ENCODE measurements at regions not wholly inside any gene's neighbourhood (a gene's known extent, or its start where the extent isn't known, plus 50 kb on each side); places are given as distances from the start of the nearest gene placed in this dataset.

- Mint-ChIP-seq H3K27me3 (peaks cover 0 to 8% of the 10 kb centered on the region in 2 donors), H3K27ac (no peak overlapping the region), H3K4me1 (no peaks in the 10 kb centered on the region), H3K9me3 (no peaks in the 10 kb centered on the region), H3K4me3 (no peak overlapping the region), H3K36me3 (no peaks in the 10 kb centered on the region)
- DNase-seq (no peak), ATAC-seq (replicated peaks in 1 of 4) (no peak)
- Histone ChIP-seq H3K36me3 (ENCODE audit: control insufficient read depth in 2 of 2, extremely low read depth in 1 of 2, insufficient read depth in 1 of 2, low read length in 1 of 2) (no peaks in the 10 kb centered on the region), H3K9me3 (no peaks in the 10 kb centered on the region), H3K27ac (ENCODE audit: low read length) (no peak overlapping the region), H3K4me3 (ENCODE audit: control insufficient read depth in 1 of 2, extremely low read depth in 1 of 2, low read length in 1 of 2) (no peak overlapping the region), H3K4me1 (ENCODE audit: control insufficient read depth in 1 of 2, extremely low read depth in 1 of 2, insufficient read depth in 2 of 2, low read length in 2 of 2) (no peaks in the 10 kb centered on the region), H3K27me3 (replicated peaks in 1 of 2; ENCODE audit: control insufficient read depth in 2 of 2, extremely low read depth in 1 of 2, insufficient read depth in 2 of 2, low read length in 1 of 2) (no peaks in the 10 kb centered on the region)
- 47% methylated on average over 1 of the region's 3 CpGs for WGBS (ENCODE audit: insufficient coverage)
- CTCF ChIA-PET, result no interaction called here
- POLR2A ChIA-PET, result no interaction called here
Observed at GRCh38 chr9:108562176-108562575, 293.6 kb downstream of the ACTL7B start.

GRCh38 chr9:108559432-108559831 lies 296.4 kb downstream of the ACTL7B start:
- DNase-seq, result no peak
- Mint-ChIP-seq H3K4me3 (no peak overlapping the region), H3K36me3 (no peaks in the 10 kb centered on the region), H3K9me3 (no peaks in the 10 kb centered on the region), H3K4me1 (no peaks in the 10 kb centered on the region), H3K27me3 (peaks cover 0 to 8% of the 10 kb centered on the region in 2 donors), H3K27ac (no peak overlapping the region)
- WGBS (ENCODE audit: insufficient coverage), result no CpG with 5 or more reads among the region's 2 CpGs
- no peaks in the 10 kb centered on the region for H3K36me3 ChIP-seq (ENCODE audit: control insufficient read depth in 2 of 2, extremely low read depth in 1 of 2, insufficient read depth in 1 of 2, low read length in 1 of 2)
- no peak overlapping the region for H3K4me3 ChIP-seq (ENCODE audit: control insufficient read depth in 1 of 2, extremely low read depth in 1 of 2, low read length in 1 of 2)
- POLR2A ChIA-PET, result no interaction called here
- no peak overlapping the region for H3K27ac ChIP-seq (ENCODE audit: low read length)
- CTCF ChIA-PET, result interaction anchor here (0.5 to 0.6 kb wide), 2 partner anchors 18 to 1589 kb away, joined by 3 to 7 read pairs; no protein-coding TSS in a partner anchor
- H3K27me3 ChIP-seq (replicated peaks in 1 of 2; ENCODE audit: control insufficient read depth in 2 of 2, extremely low read depth in 1 of 2, insufficient read depth in 2 of 2, low read length in 1 of 2), result no peaks in the 10 kb centered on the region
- H3K4me1 ChIP-seq (ENCODE audit: control insufficient read depth in 1 of 2, extremely low read depth in 1 of 2, insufficient read depth in 2 of 2, low read length in 2 of 2), result no peaks in the 10 kb centered on the region
- no peaks in the 10 kb centered on the region for H3K9me3 ChIP-seq
- ATAC-seq (replicated peaks in 1 of 4), result no peak

GRCh38 chr9:108554831-108555230 lies 301.0 kb downstream of the ACTL7B start:
- Histone ChIP-seq H3K27me3 (replicated peaks in 1 of 2; ENCODE audit: control insufficient read depth in 2 of 2, extremely low read depth in 1 of 2, insufficient read depth in 2 of 2, low read length in 1 of 2) (no peaks in the 10 kb centered on the region), H3K9me3 (no peaks in the 10 kb centered on the region), H3K4me3 (ENCODE audit: control insufficient read depth in 1 of 2, extremely low read depth in 1 of 2, low read length in 1 of 2) (no peak overlapping the region), H3K36me3 (ENCODE audit: control insufficient read depth in 2 of 2, extremely low read depth in 1 of 2, insufficient read depth in 1 of 2, low read length in 1 of 2) (no peaks in the 10 kb centered on the region), H3K4me1 (ENCODE audit: control insufficient read depth in 1 of 2, extremely low read depth in 1 of 2, insufficient read depth in 2 of 2, low read length in 2 of 2) (no peaks in the 10 kb centered on the region), H3K27ac (ENCODE audit: low read length) (no peak overlapping the region)
- no peak for DNase-seq
- H3K9me3 Mint-ChIP-seq, result peaks cover 0 to 2% (median 0%) of the 10 kb centered on the region in 3 donors
- ChIA-PET CTCF (no interaction called here), POLR2A (no interaction called here)
- 75% methylated on average over 2 of the region's 3 CpGs for WGBS (ENCODE audit: insufficient coverage)
- H3K36me3 Mint-ChIP-seq, result no peaks in the 10 kb centered on the region
- H3K27me3 Mint-ChIP-seq, result peaks cover 0 to 4% of the 10 kb centered on the region in 2 donors
- H3K4me3 Mint-ChIP-seq, result no peak overlapping the region
- no peak overlapping the region for H3K27ac Mint-ChIP-seq
- no peak for ATAC-seq (replicated peaks in 1 of 4)
- no peaks in the 10 kb centered on the region for H3K4me1 Mint-ChIP-seq

DNA sequence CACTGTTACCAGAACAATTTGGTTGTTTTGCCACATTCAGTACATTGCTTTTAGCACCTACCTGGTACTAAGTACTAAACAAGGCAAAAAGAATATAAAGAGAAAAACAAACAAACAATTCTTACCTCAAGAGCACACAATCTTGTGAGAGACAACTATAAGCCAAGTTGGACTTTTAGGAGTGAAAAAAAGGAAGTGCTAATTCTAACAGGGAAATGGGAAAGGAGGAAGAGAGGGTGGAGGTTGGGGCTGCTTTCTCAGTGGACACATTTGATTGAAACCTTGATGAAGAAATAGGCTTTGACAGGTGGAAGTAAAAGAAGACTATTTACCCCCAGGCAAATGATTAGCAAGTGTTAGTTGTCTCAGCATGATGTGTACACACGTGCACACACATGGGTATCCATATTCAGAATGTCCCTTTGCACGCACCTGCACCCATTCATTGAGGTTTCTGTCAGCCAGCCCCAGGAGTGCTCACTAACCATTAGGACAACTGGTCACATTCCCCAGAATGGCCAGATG lies 302.6 kb downstream of the ACTL7B start:
- WGBS (ENCODE audit: insufficient coverage), result 70% methylated on average over 2 of the region's 2 CpGs
- H3K36me3 ChIP-seq (ENCODE audit: control insufficient read depth in 2 of 2, extremely low read depth in 1 of 2, insufficient read depth in 1 of 2, low read length in 1 of 2), result no peaks in the 10 kb centered on the region
- DNase-seq (no peak), ATAC-seq (replicated peaks in 1 of 4) (no peak)
- H3K27ac ChIP-seq (ENCODE audit: low read length), result no peak overlapping the region
- POLR2A ChIA-PET, result no interaction called here
- H3K4me1 ChIP-seq (ENCODE audit: control insufficient read depth in 1 of 2, extremely low read depth in 1 of 2, insufficient read depth in 2 of 2, low read length in 2 of 2), result no peaks in the 10 kb centered on the region
- CTCF ChIA-PET, result no interaction called here
- H3K9me3 ChIP-seq, result no peaks in the 10 kb centered on the region
- Mint-ChIP-seq H3K27me3 (no peaks in the 10 kb centered on the region), H3K9me3 (peaks cover 0 to 3% (median 0%) of the 10 kb centered on the region in 3 donors), H3K4me1 (no peaks in the 10 kb centered on the region), H3K27ac (no peak overlapping the region), H3K4me3 (no peak overlapping the region), H3K36me3 (no peaks in the 10 kb centered on the region)
- H3K27me3 ChIP-seq (replicated peaks in 1 of 2; ENCODE audit: control insufficient read depth in 2 of 2, extremely low read depth in 1 of 2, insufficient read depth in 2 of 2, low read length in 1 of 2), result no peaks in the 10 kb centered on the region
- H3K4me3 ChIP-seq (ENCODE audit: control insufficient read depth in 1 of 2, extremely low read depth in 1 of 2, low read length in 1 of 2), result no peak overlapping the region

GRCh38 chr9:108552459-108553040 lies 303.2 kb downstream of the ACTL7B start:
- ATAC-seq (replicated peaks in 1 of 4) (no peak), DNase-seq (no peak)
- Histone ChIP-seq H3K27ac (ENCODE audit: low read length) (no peak overlapping the region), H3K4me3 (ENCODE audit: control insufficient read depth in 1 of 2, extremely low read depth in 1 of 2, low read length in 1 of 2) (no peak overlapping the region), H3K36me3 (ENCODE audit: control insufficient read depth in 2 of 2, extremely low read depth in 1 of 2, insufficient read depth in 1 of 2, low read length in 1 of 2) (no peaks in the 10 kb centered on the region), H3K27me3 (replicated peaks in 1 of 2; ENCODE audit: control insufficient read depth in 2 of 2, extremely low read depth in 1 of 2, insufficient read depth in 2 of 2, low read length in 1 of 2) (no peaks in the 10 kb centered on the region), H3K9me3 (no peaks in the 10 kb centered on the region), H3K4me1 (ENCODE audit: control insufficient read depth in 1 of 2, extremely low read depth in 1 of 2, insufficient read depth in 2 of 2, low read length in 2 of 2) (no peaks in the 10 kb centered on the region)
- CTCF ChIA-PET, result no interaction called here
- H3K27ac Mint-ChIP-seq, result no peak overlapping the region
- H3K4me3 Mint-ChIP-seq, result no peak overlapping the region
- POLR2A ChIA-PET, result no interaction called here
- 72% methylated on average over 4 of the region's 7 CpGs for WGBS (ENCODE audit: insufficient coverage)
- no peaks in the 10 kb centered on the region for H3K4me1 Mint-ChIP-seq
- H3K9me3 Mint-ChIP-seq, result peaks cover 0 to 3% (median 0%) of the 10 kb centered on the region in 3 donors
- no peaks in the 10 kb centered on the region for H3K36me3 Mint-ChIP-seq
- H3K27me3 Mint-ChIP-seq, result no peaks in the 10 kb centered on the region

DNA sequence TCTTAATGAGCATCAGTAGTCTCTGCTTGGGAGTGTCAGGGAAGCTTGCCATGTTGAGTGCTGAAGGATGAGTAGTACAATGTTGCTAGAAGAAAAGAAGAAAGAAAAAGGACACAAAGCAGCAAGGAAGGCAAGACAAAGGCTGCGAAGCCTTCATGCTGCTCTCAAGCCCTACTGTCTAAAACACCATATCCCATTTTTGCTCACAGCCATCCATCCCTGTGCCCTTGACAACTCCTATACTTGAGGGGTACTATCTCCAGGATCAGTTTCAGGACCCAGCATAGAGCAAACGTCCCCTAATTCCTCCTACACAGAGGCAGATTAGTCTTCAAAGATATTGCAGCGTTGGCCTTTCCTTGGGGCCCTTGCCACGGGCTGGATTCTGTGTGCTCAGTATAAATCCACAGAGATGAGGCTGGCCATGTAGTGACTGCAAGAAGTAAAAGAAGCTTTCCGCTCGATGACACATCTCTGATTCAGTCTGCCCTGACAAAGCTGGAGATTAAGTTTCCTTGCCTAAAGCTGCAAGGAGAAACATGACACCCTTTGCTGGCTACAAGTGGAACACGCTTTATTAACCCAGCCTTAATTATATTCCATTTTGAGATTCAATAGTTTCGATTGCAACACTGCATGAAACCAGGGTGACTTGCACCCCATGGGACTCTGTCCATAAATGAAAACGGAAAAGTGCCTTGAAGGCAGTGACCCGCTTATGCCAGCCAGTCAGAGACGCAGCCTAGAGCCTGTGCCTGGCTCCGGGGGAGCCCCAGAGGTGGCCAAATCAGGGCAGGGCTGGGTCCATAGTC lies 304.6 kb downstream of the ACTL7B start:
- 67% methylated on average over 11 of the region's 12 CpGs for WGBS (ENCODE audit: insufficient coverage)
- no peak overlapping the region for H3K27ac Mint-ChIP-seq

More for the DNA sequence above, 304.6 kb downstream of the ACTL7B start:
- Histone ChIP-seq H3K4me1 (ENCODE audit: control insufficient read depth in 1 of 2, extremely low read depth in 1 of 2, insufficient read depth in 2 of 2, low read length in 2 of 2) (no peaks in the 10 kb centered on the region), H3K27ac (ENCODE audit: low read length) (no peak overlapping the region), H3K4me3 (ENCODE audit: control insufficient read depth in 1 of 2, extremely low read depth in 1 of 2, low read length in 1 of 2) (no peak overlapping the region), H3K9me3 (no peaks in the 10 kb centered on the region), H3K36me3 (ENCODE audit: control insufficient read depth in 2 of 2, extremely low read depth in 1 of 2, insufficient read depth in 1 of 2, low read length in 1 of 2) (no peaks in the 10 kb centered on the region), H3K27me3 (replicated peaks in 1 of 2; ENCODE audit: control insufficient read depth in 2 of 2, extremely low read depth in 1 of 2, insufficient read depth in 2 of 2, low read length in 1 of 2) (no peaks in the 10 kb centered on the region)
- ATAC-seq (replicated peaks in 1 of 4) (no peak), DNase-seq (no peak)
- H3K36me3 Mint-ChIP-seq, result no peaks in the 10 kb centered on the region
- peaks cover 0 to 3% (median 0%) of the 10 kb centered on the region in 3 donors for H3K9me3 Mint-ChIP-seq
- no peaks in the 10 kb centered on the region for H3K4me1 Mint-ChIP-seq
- no peaks in the 10 kb centered on the region for H3K27me3 Mint-ChIP-seq
- H3K4me3 Mint-ChIP-seq, result no peak overlapping the region
- ChIA-PET POLR2A (no interaction called here), CTCF (no interaction called here)
